Left lobe of liver (tissue), 2 donors: ENCODE measurements at regions not wholly inside any gene's neighbourhood (a gene's known extent, or its start where the extent isn't known, plus 50 kb on each side); places are given as distances from the start of the nearest gene placed in this dataset.
A peak's percentile ranks its signal among the peaks of the same experiment; 100 is the strongest.

Experiments used
- ATAC-seq: fragments of 200-7000 bp; cut with Tn5 transposase; one replicate; pipeline ENCODE4 v1.9.1; 2020; ENCODE audit warnings: mild to moderate bottlenecking, moderate library complexity
- DNase-seq: peaks from one replicate; pipeline ENCODE4 v3.0.0-alpha.2; 2020; ENCODE audit warnings: low spot score
- donor health status: DM: no; HTN: no; CAD: no; lungs with moderate emphysema.
- donor health status: DM: no; HTN: yes; CAD: no.

DNA sequence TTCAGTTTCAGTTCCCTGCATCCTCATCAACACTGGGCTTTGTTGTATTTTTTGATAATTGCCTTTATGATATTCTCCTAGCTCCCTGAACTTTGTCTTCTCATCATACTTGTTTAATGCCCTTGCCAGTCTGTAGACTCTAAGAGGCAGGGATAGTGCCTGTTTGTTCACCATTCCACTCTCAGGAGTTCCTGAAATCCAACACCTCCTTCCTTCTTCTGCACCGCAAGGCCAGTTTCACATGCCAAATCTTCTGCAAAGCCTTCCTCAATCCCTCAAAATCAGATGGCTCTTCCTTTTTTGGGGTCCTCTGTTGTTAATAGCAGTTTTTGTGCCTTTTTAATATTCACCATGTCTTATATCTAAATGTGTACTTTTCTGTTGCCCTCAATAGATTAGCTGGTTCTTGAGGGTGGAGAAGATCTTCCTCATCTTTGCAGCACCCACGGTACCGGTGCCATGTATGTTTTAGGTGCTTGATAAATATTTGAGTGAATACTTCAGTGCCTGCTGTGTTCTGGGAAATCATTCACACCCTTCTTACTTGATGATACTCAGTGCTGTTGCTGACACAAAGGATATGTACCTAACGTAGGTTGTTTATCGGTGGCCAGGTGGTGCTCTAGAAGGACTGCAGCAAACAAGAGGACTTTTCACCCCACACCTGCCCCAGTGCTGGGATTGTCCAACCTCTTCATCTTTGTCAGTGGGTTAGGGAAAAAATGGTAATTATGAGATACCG, 85.3 kb upstream of the LIMCH1 start:
- no peak for ATAC-seq

DNA sequence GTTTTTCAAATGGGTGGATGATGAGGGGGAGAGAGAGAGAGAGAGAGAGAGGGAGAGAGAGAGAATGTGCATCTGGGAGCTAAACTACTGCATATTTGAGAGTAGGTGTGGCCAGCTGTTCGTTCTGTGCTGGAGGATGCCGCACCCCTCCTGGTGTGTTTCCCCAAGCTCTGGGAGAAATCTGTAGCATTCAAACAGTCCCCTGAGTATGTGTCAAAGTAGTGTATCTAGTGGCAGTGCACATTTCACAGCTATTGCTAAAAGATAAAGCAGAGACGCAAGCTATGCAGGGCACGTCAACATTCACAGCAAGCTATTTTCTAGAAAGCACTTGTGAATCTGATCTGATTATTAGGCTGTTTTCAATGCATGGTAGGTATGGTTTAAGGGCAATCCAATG, 83.5 kb upstream of the LIMCH1 start:
- DNase-seq (no peak), ATAC-seq (no peak)

More for the DNA sequence above, 85.3 kb upstream of the LIMCH1 start:
- DNase-seq, result no peak

DNA sequence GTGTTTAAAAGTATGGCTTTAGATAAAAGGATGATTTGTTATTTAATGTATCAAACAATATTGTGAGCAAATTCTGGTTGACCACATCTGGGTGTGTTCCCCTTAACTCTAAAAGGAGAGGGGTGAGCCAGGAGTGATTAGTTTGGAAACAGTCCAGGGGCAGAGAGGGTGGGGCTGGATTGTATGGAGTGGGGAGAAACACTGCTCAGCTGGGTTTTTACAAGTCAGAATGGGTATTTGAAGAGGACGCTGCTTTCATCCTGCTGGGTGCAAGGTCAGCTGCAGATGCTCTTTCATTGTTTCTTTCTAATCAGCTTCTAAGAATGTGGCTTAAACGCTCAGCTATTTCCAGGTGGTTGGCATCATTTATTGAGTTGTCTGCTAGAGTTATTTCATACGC, 82.8 kb upstream of the LIMCH1 start:
- no peak for DNase-seq
- no peak for ATAC-seq

DNA sequence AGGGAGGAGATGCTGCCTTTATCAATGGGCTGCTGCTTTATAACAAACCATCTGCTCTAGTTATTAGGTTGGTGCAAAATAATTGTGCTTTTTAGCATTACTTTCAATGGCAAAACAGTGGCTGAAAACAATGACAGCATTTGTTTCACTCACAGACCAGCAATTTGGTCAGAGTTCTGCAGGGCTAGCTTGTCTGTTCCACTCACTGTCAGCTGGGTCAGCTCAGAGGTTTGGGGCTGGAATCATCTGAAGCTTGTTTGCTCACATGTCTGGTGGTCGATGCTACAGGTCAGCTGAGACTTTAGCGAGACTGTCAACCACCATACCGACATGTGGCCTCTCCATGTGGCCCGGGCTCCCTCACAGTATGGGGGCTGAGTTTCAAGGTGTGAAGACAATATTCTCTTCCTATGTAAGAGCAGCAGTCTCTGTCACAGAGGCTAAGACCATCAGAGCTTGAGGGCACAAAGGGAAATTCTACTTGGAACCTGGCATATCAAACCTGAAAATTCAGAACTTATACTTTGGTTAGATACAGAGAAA, 81.3 kb upstream of the LIMCH1 start:
- ATAC-seq (no peak), DNase-seq (no peak)

DNA sequence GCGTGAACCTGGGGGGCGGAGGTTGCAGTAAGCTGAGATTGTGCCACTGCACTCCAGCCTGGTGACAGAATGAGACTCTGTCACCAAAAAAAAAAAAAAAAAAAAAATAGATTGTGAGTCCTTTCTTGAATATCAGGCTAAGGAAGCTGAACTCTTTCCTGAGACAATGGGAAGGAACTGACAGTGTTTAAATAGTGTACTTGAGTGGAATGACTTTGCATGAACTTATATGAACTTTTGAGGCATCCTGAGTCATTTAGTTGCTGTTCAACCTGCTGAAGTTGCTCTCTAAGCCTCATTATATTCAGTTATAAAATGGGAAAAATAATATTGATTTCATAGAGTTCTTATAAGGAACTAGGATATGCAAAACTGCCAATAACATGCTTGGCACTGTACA, 79.3 kb upstream of the LIMCH1 start:
- ATAC-seq (peak; percentile 48), DNase-seq (no peak)

DNA sequence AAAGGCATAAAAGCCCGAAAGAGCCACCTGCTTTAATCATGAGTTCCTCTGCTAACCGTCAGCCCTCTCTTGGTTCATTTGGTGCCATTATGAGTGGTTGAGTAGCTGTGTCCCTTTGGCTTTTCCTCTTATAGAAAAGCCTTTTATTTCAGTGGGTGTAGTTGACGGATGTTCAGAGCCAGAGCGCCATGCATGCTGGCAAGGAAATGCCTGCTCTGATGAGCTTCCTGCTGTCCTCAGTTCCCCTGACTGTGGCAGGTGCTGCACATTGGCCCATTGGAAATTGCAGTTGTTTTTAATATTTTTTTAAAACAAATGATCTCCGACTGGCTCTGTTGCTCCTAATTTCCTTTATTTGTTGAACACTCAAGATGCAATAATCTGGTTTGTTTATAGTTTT, 77.3 kb upstream of the LIMCH1 start:
- no peak for ATAC-seq
- DNase-seq, result no peak

DNA sequence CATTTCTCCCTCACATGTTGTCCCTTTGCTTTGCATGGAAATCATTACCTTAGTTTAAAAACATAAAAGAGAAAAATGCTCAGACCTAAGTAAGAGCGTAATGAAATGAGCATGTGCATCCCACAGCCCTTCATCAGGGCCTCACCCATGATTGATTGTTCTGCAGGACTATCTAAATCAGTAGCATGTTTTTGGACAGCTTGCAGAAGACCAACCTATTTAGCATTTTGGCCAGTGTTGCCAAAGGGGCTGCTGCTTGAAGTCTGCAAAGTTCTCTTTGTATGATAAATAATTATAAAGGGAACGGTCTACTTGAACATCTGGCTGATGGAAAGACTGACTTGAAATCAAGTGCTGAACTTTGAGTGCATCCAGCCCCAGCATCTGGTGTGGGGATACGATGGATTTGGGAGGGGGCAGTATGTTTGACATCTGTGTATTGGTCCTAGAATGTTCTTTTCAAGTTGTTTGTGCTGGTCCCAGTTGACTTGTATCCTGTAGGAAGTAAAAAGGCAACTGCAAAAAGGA, 76.1 kb upstream of the LIMCH1 start:
- DNase-seq (no peak), ATAC-seq (no peak)

DNA sequence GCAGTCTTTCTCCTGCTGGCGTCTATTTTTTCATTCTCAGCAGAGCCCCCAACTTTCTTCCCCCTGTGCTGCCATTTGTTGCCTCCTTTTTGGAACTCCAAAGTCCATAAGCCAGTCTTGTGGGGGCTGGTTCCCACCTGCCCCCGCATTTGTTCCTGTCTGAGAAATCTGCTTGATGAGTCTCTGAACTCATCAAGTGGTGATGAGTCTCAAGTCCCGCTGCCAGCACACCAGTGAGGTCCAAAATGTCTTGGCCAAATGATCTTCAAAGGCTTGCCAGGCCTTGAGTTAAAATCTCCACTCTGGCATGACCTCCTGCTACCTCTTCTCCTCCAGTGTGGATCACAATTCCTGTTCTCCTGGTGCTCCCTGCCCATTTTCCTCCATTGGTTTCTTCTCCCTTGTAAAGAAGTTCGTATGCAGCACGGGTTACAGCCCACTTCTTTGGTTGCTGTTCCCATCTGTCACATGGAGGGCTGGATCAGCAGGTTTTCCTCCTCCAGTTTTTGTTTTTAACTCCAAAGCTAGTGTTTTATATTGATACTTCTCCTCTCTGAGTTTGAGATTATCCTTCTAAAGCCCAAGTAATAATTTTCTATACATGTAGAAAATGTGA, 72.7 kb upstream of the LIMCH1 start:
- DNase-seq (no peak), ATAC-seq (no peak)

DNA sequence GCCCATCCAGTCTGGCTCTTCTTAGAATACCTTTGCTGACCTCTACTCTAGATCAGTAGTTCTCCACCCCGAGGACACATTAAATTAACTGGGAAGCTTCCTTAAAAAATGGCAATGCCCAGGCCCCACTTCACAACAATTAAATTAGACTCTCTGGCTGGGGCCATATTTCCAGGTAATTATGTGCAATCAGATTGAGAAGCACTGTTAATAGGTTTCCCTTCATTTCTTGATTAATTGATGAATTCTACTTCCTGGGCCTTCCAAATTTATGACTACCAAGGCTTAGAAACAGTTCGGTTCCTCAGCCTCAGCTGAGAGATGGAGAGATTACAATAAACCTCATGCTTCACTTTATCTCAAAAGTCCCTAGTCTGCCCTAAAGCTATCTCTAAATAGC, 71.7 kb upstream of the LIMCH1 start:
- ATAC-seq (no peak), DNase-seq (no peak)

DNA sequence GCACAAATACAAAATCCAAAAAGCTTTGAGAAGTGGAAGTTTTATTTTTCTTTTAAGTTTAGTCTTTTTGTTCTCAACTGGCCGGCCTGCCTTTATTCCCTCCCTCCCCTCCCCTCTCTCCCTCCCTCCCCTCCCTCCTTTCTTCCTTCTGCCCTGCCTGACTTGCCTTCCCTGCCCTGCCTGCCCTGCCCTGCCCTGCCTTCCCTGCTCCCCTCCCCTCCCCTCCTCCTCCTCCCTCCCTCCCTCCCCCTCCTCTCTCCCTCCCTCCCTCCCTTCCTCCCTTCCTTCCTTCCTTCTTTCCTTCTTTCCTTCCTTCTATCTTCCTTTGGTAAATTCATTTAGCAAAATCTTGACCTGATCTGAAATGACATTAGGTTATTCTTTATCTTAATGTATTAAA, 69.8 kb upstream of the LIMCH1 start:
- ATAC-seq, result no peak

DNA sequence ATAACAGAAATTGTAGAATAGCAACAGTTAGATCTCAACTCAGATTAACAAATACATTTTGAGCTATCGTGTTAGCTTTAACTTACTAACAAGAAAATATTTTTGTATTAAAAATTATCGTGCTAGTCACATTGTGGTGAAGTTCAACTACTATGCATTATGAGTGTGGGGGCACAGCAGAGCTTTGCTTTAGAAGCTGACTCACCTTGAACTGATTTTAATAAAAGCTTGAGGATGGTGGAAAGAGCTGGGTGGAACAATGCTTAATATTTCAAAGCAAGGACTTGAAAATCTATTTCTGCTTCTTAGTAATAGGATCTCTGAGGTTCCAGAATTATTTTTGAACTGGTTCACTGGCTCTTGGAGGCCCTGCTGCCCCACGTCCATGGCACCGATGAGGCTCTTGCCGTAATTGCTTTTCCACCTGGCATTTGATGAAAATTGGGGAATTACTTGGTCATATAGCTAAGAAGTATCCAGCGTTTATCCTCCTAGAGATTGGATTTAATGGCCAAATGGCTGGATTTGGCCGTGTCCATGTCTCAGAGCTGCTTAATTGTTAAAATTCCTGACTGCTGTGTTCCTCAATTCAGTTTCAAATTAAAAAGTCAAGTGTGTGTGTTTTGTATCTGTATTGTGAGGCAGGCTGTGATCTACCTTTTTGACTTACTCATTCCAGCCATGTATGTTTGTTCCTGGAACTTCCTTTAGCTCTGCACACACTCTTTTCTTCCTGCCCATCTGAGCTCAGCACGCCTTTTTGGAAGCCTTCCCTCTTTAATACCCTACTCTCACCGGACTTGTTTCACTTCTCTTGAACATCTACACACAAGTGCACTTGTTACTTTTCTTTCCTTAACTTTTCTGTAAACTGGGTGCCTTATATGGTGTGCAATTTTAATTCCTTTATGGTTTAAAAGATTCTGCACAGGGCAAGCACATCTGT, 66.6 kb upstream of the LIMCH1 start:
- ATAC-seq (no peak), DNase-seq (no peak)

More for the DNA sequence above, 69.8 kb upstream of the LIMCH1 start:
- no peak for DNase-seq

DNA sequence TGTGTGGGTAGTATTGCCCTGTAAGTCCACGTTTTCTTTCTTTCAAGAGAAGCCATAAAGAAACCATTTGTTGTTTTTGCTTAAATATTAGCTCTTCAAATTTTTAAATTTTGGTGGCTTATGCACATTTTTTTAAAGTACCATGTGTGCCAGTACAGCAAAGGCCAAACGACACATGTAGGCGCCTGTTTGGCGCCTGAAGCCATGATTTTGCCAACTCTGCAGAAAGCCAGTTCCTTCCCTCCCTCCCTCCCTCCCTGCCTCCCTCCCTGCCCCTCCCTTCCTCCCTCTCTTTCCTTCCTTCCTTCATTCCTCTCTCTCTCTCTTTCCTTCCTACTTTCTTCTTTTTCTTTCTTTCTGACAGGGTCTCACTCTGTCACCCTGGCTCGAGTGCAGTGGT, 65.9 kb upstream of the LIMCH1 start:
- DNase-seq (no peak), ATAC-seq (no peak)

DNA sequence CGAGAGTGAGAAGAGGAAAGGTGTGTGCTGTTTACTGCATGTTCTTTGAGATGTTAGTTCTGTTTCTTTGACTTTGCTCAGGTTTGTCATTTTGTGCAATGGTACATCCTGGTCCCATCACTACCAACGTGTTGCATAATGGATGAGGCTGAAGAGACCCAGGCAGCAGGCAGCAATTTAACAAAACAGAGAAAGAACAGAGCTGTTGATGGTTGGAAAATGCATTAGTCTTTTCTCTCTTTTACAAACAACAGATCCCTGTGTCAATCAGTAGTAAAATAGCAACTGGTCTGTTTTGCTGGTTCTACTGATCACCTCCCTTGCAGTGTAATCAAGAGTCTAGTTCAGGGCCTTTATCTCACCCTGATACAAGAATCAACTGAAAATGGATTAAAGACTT, 64.8 kb upstream of the LIMCH1 start:
- DNase-seq, result no peak
- ATAC-seq, result no peak

DNA sequence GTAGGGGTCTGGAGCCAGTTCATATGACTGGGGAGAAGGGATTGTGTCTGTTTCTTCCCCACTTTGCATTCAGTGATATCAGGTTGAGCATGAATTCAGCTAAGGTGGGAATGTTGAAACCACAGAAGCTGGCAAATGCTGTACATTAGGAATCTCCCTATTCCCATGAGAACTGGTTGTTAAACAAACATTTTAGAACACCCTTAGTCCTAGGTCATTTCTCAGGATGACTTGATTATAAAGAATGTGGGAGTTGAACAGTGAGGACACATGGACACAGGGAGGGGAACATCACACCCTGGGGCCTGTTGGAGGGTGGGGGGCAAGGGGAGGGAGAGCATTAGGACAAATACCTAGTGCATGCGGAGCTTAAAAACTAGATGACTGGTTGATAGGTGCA, 62.6 kb upstream of the LIMCH1 start:
- no peak for ATAC-seq
- no peak for DNase-seq

DNA sequence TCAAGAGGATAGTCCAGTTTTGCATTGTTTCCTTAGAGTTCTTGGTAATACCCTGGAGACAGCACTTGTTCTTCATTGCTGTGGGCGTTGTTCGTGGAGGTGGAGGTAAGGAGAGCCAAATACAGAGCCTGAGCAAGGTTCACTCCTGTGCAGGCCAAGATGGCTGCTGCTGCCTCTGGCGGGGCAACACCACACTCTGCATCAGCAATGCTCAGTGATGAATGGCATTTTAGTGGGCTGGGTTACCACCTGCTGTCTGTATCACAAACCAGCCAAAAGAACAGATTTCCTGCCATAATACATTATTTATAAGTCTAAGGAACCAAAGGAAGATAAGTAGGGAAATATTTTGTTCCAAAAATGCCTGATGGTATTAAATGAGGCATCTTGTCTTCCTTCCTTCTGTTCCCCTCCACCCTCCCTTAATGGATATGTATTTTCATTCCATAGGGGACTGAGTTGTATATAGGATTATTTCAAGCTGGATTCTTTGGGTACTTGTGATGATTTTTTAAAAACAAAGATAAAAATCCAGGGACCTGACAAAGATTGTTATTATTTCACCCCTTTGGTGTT, 61.6 kb upstream of the LIMCH1 start:
- DNase-seq, result no peak
- no peak for ATAC-seq

DNA sequence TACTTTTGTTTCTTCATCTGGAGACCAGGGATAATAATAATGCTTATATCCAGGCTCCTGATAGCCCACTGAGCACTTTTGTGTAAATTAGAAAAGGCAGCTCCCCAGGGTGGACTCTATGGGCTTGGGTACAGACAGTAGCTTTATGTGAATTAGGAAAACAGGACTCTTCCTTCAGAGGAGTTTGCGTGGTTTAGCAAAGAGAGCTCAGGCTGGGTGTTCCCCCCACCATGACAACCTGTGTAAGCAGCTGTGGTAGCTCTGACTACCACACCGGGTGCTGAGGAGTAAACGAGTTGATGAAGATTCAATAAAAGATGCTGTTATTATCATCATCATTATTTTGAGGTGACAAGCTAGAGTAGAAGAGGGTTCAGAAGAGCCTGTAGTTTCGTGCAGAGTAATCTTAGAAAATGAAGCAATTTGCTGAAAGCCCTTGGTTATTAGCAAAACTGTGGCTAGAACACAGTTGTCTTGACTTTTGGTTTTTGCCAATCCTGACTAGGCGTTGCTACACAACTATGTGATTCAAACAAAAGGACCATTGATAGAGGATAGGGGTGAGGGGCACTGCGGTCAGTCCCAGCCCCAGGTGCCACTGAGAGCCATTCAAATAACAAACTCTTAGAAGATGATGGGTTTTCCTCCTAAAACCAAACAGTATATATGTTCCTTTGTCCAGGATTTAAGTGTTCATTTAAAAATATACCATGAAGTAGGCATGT, 60.6 kb upstream of the LIMCH1 start:
- DNase-seq, result no peak
- no peak for ATAC-seq

DNA sequence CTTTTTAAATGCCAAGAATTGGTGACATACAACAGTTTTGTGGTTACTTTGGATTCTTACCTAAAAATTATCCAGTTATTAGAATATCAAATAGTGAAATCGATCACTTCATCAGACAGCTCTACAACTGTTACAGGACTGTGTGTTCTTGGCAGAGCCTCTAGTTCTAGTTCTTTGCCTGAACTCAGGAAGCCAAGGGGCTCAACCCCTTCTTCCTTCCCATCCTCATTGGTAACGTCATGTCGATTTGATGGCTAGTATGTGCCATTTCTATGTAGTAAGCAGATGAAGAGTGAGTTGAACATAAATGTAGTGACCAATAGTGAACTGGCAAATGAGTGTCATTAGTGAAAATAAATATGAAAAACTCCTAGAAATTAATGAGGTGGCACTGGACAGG, 59.4 kb upstream of the LIMCH1 start:
- ATAC-seq (no peak), DNase-seq (no peak)

DNA sequence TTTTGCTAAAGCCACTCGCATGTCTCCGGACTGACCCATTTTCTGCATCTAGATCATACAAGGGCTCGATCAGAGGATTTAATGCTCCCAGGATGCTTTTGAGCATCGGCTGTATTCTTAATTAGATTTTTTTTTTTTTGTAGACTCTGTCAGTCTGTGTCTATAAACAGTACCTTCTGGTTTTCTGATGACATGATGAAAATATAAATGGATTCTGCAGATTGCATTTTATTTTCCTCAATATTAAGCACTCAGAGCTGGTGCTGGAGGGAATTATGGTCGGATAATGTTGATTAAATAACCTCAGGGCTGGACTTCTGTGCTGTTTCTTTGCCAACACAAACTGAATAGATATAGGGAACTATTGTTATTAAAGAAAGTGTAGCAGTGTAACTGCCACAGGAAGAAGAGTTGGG, 57.1 kb upstream of the LIMCH1 start:
- no peak for ATAC-seq
- no peak for DNase-seq

DNA sequence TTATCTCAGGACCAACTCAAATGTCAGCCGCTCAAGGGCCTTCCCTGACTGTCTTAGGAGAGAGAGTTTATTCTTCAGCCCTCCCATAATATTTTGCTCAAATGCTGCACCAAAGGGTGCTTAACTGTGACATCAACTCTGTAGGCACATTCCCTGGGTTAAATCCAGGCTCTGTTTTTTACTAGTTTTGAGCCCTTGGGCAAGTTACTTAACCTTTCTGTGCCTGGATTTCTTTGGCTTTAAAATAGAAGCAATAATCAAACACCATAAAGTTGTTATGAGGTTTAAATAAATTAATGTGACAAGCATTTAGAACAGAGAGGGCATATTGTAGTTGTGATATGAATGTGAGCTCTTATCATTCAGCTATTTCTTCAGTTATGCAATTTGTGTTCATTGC, 54.2 kb upstream of the LIMCH1 start:
- no peak for ATAC-seq
- DNase-seq, result no peak

DNA sequence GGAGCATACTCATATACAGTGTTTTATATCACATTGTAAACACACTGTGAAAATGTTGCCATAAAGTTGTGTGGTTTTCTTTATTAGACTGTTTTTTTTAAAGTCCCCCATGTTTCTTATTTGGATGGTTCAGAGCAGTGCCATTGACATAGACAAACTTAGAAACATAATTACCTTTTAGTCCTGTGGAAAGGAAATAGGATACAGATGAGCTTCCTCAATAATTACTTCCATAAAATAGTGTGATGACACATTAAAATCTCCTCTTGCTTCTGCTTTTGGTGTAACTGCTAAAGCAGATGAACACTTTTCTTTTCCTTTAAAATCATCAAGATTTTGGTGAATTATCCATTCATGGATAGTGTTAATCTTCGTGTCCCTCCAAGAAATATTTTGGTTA, 52.9 kb upstream of the LIMCH1 start:
- DNase-seq, result no peak
- no peak for ATAC-seq
